ENCODE measurements at regions not wholly inside any gene's neighbourhood (a gene's known extent, or its start where the extent isn't known, plus 50 kb on each side); places are given as distances from the start of the nearest gene placed in this dataset.
A peak's percentile ranks its signal among the peaks of the same experiment; 100 is the strongest.

- H3K4me3 ChIP-seq, result no peak overlapping the region
- DNase-seq (ENCODE audit: low spot score), result no peak
- TF ChIP-seq CTCF (IDR thresholded peaks at IDR 0.05), result no peak
- H3K27ac ChIP-seq, result no peak overlapping the region
These were observed 62.7 kb upstream of the RNU6-1 start for GRCh38 chr15:67902579-67903009.

GRCh38 chr15:67903708-67904107 is 63.9 kb upstream of the RNU6-1 start:
- no peak for TF ChIP-seq CTCF (IDR thresholded peaks at IDR 0.05)
- DNase-seq (ENCODE audit: low spot score), result no peak
- Histone ChIP-seq H3K27ac (no peak overlapping the region), H3K4me3 (no peak overlapping the region)

GRCh38 chr15:67905628-67906027 is 65.8 kb upstream of the RNU6-1 start:
- Histone ChIP-seq H3K27ac (no peak overlapping the region), H3K4me3 (no peak overlapping the region)
- no peak for DNase-seq (ENCODE audit: low spot score)
- TF ChIP-seq CTCF (IDR thresholded peaks at IDR 0.05), result no peak

GRCh38 chr15:67906382-67906781 is 66.5 kb upstream of the RNU6-1 start:
- Histone ChIP-seq H3K4me3 (no peak overlapping the region), H3K27ac (no peak overlapping the region)
- no peak for TF ChIP-seq CTCF (IDR thresholded peaks at IDR 0.05)
- no peak for DNase-seq (ENCODE audit: low spot score)

GRCh38 chr15:67907184-67907723 is 67.4 kb upstream of the RNU6-1 start:
- no peak overlapping the region for H3K27ac ChIP-seq
- no peak for TF ChIP-seq CTCF (IDR thresholded peaks at IDR 0.05)
- H3K4me3 ChIP-seq, result no peak overlapping the region
- DNase-seq (ENCODE audit: low spot score), result no peak

GRCh38 chr15:67908756-67909155 is 68.9 kb upstream of the RNU6-1 start:
- Histone ChIP-seq H3K27ac (no peak overlapping the region), H3K4me3 (no peak overlapping the region)
- TF ChIP-seq CTCF (IDR thresholded peaks at IDR 0.05), result no peak
- DNase-seq (ENCODE audit: low spot score), result no peak

- H3K4me3 ChIP-seq, result no peak overlapping the region
- no peak for DNase-seq (ENCODE audit: low spot score)
- TF ChIP-seq CTCF (IDR thresholded peaks at IDR 0.05), result no peak
- H3K27ac ChIP-seq, result peak overlapping the region; percentile 24 to 50
These were observed 71.9 kb upstream of the RNU6-1 start for GRCh38 chr15:67911727-67912126.
